SK-N-MC (cell line): ENCODE measurements at regions not wholly inside any gene's neighbourhood (a gene's known extent, or its start where the extent isn't known, plus 50 kb on each side); places are given as distances from the start of the nearest gene placed in this dataset.

ENCODE experiments used
- EZH2 ChIP-seq: fragments of 200-600 bp; sonication (generic); IDR thresholded peaks from one replicate; pipeline ENCODE4 v1.6.1; 2017; ENCODE audit warnings: antibody characterized with exemption
- POLR2AphosphoS5 ChIP-seq: IDR thresholded peaks from 2 replicates; pipeline ENCODE4 v1.6.1; 2012; ENCODE audit warnings: mild to moderate bottlenecking, low read depth, low read length, borderline replicate concordance

DNA sequence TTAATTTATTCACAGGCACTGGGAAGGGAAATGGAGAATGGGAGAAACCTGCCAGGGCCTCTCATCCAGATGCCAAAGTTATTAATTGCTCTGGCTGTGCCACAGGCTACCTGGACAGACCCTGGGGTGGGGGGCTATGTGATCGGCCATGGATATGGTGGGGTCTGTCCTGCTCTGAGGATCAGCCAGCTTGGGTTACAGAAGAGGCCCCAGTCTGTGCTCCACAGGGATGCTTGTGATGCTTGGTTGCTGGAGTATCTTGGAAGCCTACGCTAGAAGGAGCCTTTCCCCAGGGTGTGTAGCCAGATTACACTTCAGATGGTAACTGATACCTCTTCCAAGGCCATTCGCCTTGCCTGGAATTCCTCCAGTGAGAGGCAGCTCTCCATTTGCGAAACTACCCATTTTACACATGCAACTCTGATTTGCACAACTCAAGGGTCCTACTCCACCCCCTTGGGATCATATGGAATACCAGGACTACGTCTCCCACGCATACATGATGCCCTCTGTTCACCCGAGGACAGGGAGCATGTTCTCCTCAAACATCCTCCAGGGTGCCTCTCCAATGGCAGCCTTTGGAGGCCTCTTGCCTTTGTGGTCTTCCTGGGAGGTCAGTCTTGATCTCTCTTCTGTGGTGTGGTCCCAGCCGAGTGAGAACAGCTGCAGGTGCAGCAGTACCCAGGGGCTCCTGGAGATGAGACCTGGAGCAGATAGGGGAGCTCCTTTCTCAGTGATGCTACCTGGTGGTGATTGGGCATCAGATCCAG, 186.6 kb upstream of the TSHZ3 start:
- no peak for TF ChIP-seq POLR2AphosphoS5
- no peak for TF ChIP-seq EZH2
